Activated CD4-positive, alpha-beta T cell treated with anti-CD3 and anti-CD28 coated beads, Interleukin-2, Interleukin-4, amounts not matched to agents 100 ng/mL and 50 ng/mL, durations not matched to agents 16 hours and 8 hours (primary cell): ENCODE measurements at regions not wholly inside any gene's neighbourhood (a gene's known extent, or its start where the extent isn't known, plus 50 kb on each side); places are given as distances from the start of the nearest gene placed in this dataset.

Source experiments
- DNase-seq: peaks from one replicate; pipeline ENCODE4 v3.0.0-alpha.2; 2020; ENCODE audit warnings: low spot score

DNA sequence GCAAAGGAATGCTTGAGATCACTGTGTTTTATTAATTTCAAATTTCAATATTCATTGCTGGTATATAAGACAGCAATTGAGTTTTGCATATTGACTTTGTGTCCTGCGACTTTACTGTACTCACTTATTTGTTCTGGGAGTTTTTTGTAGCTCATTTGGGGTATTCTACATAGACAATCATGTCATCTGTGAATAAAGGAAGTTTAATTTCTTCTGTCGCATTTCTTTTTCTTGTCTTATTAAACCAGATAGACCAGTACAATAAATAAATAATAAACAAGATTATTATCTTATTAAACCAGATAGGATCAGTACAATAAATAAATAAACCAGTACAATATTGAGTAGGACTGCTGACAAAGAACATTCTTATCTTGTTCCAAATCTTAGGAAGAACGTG lies 448.2 kb downstream of the RPS24 start:
- no peak for DNase-seq

DNA sequence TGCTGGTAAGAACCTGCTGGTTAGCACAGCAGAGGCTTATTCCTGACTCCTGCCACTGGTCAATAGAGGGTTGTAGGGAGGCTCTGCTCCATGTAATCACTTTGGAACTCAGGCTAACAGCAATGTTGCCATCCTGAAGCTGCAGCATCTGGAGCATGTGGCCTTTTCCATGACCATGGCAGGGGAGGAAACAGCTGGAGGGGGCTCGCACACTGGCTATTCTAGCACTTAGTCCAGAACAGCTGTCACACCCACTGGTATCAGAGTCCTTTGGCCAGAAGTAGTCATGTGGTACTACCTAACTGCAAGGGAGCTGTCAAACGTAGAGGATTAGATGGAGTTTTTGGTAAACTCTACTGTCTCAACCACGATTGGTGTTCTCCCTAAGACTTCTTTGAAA lies 450.0 kb downstream of the RPS24 start:
- DNase-seq = no peak

DNA sequence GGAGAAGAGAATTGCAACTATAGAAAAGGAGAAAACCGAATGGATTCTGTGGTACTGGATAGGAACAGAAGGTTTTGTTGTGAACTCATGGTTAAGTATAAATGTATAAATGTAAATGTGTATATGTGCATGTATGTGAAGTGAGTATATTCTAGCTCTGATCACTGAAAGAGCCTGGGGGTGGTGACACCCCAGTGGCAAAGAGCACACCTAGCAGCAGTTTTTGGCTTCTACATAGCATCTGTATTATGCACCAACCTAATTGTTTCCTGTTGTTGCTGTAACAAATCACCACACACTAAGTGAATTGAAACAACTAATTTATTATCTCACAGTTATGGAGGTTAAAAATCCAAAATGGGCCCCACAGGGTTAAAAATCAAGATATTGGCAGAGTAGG lies 455.4 kb downstream of the RPS24 start:
- no peak for DNase-seq

DNA sequence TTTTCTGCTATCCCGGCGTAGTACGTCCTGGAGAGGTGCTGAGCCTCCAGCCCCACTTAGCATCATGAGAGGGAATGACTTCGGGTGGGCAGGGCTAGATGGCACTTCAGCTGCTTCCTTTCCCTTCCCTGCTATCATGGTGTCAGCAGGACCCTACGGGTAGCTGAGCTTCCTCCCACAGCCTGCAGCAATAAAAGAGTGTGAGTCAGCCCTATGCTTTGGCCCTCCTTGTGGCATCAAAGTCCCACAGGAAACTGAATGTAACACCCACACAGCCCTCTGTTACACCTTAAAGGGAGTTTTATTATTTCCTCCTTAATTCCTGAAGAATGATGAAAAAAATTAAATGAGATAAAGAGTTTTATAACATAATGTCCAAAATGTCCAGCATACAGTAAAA lies 458.1 kb downstream of the RPS24 start:
- no peak for DNase-seq

DNA sequence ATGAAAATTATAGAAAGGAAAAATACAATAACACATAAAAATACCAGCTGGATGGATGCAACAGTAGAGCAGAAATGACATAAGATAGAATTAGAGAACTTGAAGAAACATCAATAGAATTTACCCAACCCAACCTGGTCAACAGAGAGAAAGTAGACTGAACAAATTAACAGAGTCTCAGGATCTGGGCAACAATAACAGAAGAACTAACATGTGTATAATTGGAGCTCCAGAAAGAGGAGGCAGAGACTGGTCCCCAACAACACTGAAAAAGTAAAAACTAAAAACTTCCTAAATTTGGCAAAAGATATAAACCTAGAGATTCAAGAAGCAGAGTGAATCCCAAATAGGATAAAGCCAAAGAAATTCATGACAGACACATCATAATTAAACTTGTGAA lies 458.8 kb downstream of the RPS24 start:
- DNase-seq = no peak

DNA sequence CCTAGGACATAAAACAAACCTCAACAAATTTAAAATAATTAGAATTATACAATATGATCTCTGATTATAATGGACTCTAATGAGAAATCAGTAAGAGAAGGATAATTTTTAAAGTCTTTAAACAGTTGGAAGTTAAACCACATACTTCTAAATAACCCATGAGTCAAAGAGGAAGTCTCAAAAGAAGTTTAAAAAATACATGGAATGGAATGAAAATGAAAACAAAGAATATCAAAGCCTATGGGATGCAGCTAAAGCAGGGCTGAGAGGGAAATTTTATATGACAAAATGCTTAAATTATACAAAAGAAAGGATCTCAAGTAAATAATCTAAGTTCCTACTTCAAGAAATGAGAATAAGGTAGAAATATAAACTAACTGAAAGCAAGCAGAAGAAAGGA lies 460.5 kb downstream of the RPS24 start:
- no peak for DNase-seq

DNA sequence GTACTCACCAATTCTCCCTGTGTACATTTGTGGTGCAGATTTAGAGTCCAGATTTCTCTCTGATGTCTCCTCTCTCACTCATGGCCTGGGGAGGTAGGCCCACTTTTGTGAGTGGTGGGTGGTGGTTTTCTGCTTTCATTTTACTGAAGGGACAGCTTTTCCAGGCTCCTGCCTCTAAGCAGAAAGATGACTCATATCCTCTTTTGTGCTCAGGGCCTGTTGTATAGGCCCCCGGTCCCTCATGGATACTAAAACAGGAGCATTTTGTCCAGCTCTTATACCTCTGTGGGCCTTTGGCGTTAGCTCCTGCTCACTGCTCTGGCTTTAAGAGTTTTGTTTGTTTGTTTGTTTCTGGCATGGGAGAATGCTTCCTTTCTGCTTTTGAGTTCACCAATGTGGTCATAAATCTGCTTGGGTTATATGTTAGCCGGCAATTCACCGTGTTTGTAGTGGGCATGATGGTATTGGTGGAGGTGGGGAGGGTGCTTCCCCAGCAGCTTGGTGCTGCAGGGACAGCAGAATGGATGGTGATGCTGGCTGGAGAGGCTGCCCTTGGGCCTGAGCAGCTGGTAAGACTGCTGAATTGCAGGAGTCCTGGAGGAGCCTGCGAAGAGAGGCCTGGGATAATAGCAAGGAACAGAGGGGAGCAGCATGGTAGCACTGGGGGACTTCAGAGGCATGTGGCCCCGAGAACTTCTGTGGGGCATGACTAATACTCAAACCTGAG lies 468.7 kb downstream of the RPS24 start:
- DNase-seq = no peak

DNA sequence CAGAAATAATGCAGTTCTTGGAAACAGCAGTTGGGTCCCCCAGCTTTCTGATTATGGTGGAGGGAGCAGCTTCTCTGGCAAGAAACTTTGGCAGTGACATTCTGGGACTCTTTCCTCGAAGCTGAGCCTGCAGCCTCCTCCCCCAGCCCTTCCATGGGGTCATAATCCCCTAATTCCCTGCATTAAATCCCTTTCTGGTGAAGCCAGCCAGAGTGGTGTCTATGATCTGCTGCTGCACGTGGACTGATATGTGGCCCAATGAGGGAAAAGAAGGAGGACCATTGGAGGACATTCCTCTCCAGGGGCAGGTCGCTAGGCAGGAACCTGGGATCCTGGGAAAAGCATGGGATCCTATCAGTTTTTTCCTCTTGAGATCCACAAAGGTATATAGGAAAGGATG lies 470.5 kb downstream of the RPS24 start:
- no peak for DNase-seq

DNA sequence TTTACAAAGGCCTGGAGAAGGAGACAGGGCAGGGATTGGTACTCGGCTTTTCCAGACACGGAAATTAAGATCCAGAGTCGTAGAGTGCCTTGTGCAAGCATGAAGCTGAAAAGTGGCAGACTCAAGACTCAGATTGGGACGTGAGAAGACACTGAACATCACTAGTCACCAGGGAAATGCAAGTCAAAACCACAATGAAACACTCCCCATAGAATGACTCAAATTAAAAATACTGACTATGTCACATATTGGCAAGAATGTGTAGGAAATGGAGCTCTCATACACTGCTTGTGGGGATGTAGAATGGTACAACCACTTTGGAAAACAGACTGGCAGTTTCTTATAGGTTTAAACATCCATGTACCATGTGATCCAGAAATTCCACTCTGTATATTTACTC lies 472.0 kb downstream of the RPS24 start:
- DNase-seq = peak; percentile 30

DNA sequence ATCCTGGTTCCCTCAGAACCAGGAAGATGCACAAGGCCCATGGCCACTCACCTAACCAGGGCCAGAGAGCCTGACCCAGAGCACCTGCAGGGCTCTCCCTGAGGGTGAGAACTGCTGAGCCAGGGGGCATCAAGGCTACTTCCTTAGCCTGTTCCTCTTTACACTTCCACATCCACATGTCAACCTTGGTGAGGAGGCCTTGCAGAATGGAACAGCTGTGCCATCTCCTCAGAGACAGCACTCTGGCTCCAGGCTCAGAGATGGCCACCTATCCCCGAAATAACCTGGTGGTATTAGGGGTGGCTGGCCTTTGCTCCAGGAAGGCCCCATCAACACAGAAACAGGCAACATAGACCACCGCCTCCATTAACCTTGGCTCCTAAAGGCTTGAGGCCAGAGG lies 473.0 kb downstream of the RPS24 start:
- DNase-seq = no peak

DNA sequence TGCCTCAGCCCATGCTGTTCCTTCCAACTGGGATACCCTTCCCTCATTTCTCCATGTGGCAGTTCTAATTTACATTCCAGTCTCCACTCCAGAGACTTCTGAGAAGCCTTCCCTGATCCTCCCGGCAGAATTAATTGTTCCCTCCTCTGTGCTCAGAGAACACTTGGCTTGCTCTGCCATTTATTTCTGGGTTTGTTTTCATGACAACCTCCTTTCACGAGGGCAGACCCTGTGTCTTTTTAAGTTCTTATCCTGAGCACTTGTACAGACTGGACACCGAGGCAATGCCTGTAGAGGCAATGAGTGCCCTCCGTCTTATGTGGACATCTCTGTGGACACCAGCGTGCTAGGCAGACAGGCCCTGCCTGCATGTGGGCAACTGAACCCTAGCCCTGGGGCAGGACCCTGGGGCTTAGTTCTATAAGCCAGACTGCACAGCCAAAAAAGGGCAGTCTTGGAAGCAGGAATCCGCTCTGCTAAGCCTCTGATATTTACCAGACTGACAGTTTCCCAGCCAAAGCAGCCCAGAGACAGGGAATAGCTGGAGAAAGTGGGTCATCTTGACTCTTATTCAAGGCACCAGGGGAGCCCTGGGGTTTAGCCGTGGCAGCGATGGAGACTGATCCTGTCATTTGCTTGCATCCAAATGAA lies 474.0 kb downstream of the RPS24 start:
- no peak for DNase-seq

DNA sequence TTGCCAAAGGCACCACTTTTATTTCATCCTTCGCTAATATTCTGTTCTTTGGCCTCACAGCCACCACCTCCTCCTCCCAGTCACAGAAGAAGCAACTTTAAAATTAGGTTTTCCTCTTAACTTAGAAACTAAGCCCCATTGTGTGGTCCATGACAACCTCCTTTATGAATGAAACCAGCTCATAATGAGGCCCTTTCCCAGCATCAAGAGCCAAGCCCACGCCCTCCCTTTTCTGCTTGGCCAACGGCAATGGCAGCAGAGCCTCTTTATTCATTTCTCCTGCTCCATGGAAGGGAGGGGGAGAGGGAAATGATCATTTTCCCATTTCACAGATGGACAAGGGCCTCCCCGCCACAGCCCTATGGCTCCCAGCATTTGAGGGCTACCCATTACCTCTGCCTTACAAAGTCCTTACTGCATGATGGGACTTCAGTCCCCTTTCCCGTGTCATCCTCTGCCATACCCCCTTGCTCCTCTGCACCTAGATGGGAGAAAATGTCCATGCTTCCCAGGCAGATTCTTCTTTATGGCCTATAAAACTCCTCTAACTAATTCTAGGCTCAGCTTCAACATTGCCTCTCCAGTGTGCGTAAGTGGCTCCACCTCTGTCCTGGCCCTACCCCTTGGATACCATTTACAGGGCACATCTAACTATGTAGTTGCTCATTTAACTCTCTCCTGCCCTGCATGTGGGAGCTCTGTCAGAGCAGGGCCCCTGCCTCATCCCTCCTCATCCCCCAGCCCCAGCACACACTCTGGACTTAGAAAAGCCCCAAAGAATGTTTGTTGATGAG lies 475.5 kb downstream of the RPS24 start:
- no peak for DNase-seq

DNA sequence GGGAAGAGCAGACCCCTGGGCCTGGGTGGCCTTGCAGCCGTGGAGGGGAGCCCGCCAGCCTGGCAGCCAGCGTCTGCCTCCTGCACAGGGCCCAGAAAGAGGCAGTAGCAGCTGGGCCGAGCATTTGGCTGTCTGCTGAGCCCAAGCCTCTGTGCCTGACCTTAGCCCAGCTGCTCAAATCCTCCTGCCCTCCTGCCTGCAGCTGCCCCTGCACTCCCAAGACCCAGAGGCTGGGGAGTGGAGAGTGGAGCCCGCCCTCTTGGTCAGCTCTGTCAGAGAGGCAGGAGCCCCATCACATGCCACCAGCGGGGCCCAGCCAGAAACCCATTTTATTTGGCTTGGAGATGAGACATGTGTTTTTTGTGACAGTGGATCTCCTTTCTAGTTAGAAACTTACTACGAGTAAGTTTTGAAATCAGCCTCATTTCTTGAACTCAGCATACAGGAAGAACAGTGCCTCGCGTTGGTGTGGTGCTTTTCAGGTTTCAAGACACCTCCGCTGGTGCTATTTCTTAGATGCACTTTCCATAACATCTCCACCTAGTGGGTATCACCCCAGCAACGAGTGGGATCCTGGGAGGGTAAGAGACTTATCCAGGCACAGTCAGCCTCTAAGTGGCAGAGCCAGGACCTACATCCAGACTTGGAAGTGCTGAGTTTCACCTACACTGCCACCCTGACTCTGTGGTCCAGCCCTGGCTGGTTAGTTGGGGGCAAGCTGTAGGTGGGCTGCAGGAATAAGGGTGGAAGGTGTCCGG lies 477.1 kb downstream of the RPS24 start:
- no peak for DNase-seq

DNA sequence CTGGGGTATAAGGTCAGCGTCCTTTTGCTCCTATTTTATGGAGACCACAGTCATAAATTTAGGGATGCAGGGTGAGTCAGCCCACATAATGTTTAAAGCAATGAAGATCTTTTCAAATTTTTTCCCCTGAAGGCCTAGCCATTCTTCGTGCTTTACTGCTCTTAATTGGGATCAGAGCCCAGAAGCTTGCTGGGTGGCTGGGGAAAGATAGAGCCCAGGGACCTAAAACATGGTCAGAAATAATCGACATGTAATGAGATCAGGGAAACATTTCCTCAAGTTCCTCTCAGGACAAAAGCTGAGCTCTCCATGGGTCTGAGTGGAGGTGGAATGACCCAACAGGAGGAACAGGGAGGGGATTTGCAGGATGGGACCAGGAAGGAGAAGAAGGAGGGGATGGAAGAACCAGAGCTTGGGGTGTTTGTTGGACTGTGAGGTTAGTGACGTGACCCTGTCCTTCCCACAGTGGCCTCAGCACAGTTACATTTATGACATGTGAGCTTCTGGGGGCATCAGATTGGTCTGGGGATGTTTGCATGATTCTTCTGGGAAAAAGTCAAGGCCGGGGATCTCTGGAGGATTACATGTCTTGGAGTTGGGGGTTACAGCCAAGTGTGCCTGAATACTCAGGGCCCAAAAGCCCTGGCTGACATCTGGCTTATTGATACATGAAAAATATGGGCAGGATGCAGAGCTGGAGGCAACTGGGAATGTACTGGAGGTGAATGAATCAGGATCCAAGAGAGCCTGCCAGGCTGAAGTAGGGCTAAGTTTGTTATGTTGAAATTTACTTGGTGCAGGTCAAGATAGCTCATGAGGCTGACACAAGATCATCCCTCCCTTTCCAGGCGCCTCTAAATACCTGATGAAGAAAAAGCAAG lies 477.9 kb downstream of the RPS24 start:
- DNase-seq = no peak

DNA sequence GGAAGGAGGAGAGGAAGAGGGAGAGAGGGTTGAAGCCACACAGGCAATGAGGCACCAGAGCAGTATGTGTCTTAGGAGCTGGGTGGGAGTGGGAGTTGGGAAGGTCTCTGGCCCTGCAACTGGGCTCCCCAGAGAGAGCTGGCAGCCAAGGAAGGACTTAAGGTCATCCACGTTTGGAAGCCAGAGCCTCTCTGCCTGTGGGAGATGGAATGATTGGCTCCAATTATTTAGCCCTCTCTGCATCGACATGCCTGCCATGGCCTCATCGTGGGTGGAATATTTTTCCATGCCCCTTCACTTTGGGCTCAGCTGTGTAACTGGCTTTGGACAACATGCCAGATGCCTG lies 478.5 kb downstream of the RPS24 start:
- DNase-seq = no peak

DNA sequence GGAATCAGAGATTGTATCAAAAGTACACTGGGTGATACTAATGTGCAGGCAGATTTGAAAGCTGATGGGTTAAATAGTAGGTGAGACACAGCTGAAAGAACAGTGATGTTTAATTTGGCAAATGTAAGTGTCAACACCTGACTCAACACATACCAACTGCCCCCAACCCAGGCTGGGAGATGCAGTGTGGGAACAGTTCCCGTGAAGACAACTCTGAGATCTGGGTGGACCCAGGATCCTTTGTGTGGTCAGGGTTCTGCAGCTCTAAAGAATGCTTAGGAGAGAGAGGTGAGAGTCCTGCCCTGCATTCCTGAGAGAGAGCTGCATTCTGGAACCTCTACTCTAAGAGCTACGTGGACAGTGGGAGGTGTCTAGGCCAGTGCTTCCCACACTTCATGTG lies 479.7 kb downstream of the RPS24 start:
- DNase-seq = no peak

DNA sequence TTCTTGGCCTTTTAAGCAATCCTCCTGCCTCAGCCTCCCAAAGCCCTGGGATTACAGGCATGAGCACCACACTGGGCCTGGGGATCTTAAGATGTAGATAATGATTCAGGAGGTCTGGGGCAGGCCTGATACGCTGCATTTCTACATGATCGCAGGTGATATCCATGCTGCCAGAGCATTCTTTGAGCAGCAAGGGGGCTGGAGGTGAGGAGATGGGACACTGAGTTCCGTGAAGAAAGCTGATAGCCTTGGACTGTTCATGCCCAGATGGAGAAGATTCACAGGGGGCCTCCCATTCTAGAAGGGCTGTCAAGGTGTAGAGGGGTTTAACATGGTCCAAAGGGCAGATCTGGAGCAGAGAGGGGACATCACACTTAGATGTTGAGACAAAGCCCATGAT lies 480.3 kb downstream of the RPS24 start:
- DNase-seq = no peak

DNA sequence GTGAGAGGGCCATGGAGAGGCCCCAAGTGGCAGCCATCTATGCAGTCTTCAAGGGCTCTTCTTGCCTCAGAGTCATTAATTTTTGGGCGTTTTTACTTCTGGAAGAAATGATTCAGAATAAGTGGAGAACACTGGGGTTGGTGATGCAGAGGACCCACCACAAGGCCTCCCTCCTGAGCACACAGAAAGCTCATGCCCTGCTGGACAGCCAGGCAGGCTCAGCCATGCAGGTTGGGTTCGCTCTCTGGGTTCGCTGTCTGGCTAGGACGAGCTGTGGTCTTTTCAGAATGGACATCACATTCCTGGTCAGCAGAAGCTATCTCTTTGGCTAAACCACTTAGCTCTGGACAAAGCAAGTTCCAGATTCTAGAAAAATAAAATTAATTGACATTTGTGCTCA lies 480.8 kb downstream of the RPS24 start:
- DNase-seq = no peak

DNA sequence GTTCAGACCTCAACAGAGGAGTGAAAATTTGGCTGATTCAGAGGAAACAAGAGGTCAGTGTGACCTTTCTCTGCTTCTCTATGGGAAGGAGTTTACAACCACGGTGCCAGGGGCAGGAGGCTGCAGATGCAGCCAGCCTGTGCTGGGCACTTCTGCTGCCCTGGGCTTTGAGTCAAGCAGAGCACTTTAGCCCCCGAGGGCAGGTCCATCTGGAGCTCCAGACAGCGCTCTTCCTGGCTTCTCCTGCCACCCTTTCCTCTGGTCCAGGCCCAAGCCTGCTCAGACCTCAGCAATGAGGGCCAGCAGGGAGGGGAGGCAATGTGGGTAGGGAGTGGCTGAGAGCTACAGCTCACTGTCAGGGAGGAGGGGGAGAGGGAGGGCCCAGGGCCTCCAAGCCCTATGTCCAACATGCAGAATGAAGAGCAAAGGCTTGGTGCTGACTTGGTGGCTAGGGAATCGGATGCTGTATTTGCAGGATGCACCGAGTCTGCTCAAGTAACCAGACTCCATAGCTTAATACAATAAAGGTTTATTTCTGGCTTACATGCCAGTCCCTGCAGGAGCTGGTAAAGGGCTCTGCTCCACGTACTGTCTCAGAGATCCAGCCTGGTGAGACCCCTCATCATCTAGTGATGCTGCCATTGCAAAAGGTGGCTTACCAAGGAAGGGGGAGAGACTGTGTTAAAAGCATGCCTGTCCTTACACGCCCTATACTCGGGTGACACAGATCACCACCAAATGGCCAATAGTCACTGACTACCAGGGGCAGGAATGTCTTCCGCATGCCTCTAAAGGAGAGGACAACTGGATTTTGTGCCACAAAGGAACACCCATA lies 481.6 kb downstream of the RPS24 start:
- no peak for DNase-seq

DNA sequence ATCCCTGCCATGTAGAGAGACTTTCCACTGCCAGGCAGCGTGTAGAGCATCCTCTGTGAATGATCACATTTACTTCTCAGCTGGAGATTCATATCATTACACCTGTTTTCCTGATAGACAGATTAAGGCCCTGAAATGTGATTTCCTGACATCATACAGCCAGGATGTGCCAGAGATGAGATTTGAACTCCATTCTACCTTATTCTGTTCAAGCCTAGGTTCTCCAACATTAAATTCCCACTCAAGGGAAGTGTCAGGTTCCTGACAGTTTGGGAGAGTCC lies 482.1 kb downstream of the RPS24 start:
- no peak for DNase-seq

DNA sequence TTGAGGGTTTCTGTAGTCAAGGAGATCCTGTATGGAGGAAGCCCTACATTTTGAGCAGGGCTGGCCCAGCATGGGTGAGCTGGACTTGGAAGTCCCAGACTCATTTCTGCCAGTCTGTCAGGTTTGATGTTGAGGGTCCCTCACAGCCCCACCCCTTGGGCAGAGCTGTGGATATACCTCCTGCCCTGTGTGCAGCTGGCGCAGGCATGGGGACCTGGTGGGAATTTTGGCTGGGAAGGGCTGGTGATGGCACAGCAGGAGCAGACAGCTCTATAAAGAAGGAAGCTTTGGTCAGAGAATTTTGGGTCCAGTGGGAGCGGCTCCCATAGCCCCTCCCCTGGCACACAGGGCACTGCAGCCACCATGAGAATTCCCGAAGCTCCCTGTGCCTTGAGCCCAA lies 482.6 kb downstream of the RPS24 start:
- DNase-seq = no peak
